ENCODE measurements at regions not wholly inside any gene's neighbourhood (a gene's known extent, or its start where the extent isn't known, plus 50 kb on each side); places are given as distances from the start of the nearest gene placed in this dataset.
A peak's percentile ranks its signal among the peaks of the same experiment; 100 is the strongest.

DNA sequence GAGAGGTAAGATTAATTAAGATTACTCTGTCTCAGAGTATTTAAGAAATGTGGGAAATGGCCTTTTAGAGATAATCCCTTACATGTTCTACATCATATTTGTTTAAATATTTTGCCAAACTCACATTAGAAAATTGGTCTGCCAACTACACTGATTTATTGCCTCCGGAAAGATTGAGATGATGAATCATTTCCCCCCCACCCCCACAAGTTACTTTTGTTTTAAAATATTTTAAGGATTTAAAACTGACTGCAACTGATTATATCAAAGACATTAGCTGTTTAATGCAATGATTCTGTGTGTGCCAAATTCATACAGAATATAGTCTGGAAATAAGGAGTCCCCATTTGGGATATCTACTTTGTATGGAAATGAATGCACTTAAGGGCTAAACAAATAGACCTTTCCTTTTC, 674.4 kb downstream of the PRR16 start:
- Histone ChIP-seq H3K9ac (no peak overlapping the region), H3K4me3 (ENCODE audit: low read depth in 2 of 2, low read length in 1 of 2) (no peak overlapping the region), H3K27me3 (ENCODE audit: insufficient read depth) (no peaks in the 10 kb centered on the region), H2AFZ (ENCODE audit: low read depth) (no peak overlapping the region), H3K36me3 (replicated peaks in 1 of 2; ENCODE audit: control insufficient read depth in 1 of 2, insufficient read depth in 2 of 2, low read length in 1 of 2) (no peaks in the 10 kb centered on the region), H3K9me2 (no peaks in the 10 kb centered on the region), H4K20me1 (ENCODE audit: insufficient read depth) (no peaks in the 10 kb centered on the region), H3K9me3 (no peaks in the 10 kb centered on the region), H3K79me2 (ENCODE audit: insufficient read depth) (no peaks in the 10 kb centered on the region), H3K4me1 (ENCODE audit: control insufficient read depth in 1 of 2, insufficient read depth in 2 of 2, low read depth in 1 of 2, low read length in 1 of 2) (peaks cover 10 to 11% of the 10 kb centered on the region in 2 experiments), H3F3A (replicated peaks; ENCODE audit: insufficient read depth) (peaks cover 6% of the 10 kb centered on the region), H3K27ac (ENCODE audit: low read depth in 2 of 2, low read length in 1 of 2) (peak overlapping the region; percentile 89 to 96), H3K4me2 (no peak overlapping the region; the same call in 1 of the 2 replicates)
- CTCF ChIA-PET, result interaction anchor here (0.9 kb wide), 1 partner anchor 25 kb away, joined by 3 read pairs; no protein-coding TSS in a partner anchor
- TF ChIP-seq RXRA (IDR thresholded peaks at IDR 0.05; ENCODE audit: borderline replicate concordance, low read depth) (no peak), MXI1 (IDR thresholded peaks at IDR 0.05; ENCODE audit: low read depth, low read length) (no peak), TEAD4 (IDR thresholded peaks at IDR 0.05; ENCODE audit: borderline replicate concordance, insufficient read depth) (peak; percentile 88), JUND (IDR thresholded peaks at IDR 0.05) (peak; percentile 94), RAD21 (IDR thresholded peaks at IDR 0.05; ENCODE audit: low read length) (peak; percentile 8; the same call in 1 of the 2 replicates), FOXM1 (IDR thresholded peaks at IDR 0.05; ENCODE audit: low read depth) (peak; percentile 77; the same call in 1 of the 2 replicates), GATA2 (CRISPR knock-in tag; IDR thresholded peaks at IDR 0.05) (peak; percentile 58), POLR2AphosphoS5 (IDR thresholded peaks at IDR 0.05; ENCODE audit: low read depth, low read length) (peak; percentile 52; the same call in 1 of the 2 replicates), EZH2phosphoT487 (IDR thresholded peaks at IDR 0.05; ENCODE audit: borderline replicate concordance, low read depth) (no peak), NFIC (IDR thresholded peaks at IDR 0.05; ENCODE audit: borderline replicate concordance) (peak; percentile 70), CHD2 (IDR thresholded peaks at IDR 0.05; ENCODE audit: low read length, partially characterized antibody) (peak; percentile 55), TCF12 (IDR thresholded peaks at IDR 0.05) (peak; percentile 84), FOSL2 (IDR thresholded peaks at IDR 0.05; ENCODE audit: borderline replicate concordance, low read depth) (peak; percentile 78), EP300 (IDR thresholded peaks at IDR 0.05; ENCODE audit: borderline replicate concordance in 1 of 2, low read depth in 1 of 2, low read length in 1 of 2) (peak; percentile 67 to 87), RCOR1 (IDR thresholded peaks at IDR 0.05; ENCODE audit: low read length) (peak; percentile 67)
- TF ChIP-seq, protein P1, sequence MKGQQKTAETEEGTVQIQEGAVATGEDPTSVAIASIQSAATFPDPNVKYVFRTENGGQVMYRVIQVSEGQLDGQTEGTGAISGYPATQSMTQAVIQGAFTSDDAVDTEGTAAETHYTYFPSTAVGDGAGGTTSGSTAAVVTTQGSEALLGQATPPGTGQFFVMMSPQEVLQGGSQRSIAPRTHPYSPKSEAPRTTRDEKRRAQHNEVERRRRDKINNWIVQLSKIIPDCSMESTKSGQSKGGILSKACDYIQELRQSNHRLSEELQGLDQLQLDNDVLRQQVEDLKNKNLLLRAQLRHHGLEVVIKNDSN (IDR thresholded peaks at IDR 0.05; ENCODE audit: borderline replicate concordance, low read depth), result no peak
- TF ChIP-seq, protein P2, sequence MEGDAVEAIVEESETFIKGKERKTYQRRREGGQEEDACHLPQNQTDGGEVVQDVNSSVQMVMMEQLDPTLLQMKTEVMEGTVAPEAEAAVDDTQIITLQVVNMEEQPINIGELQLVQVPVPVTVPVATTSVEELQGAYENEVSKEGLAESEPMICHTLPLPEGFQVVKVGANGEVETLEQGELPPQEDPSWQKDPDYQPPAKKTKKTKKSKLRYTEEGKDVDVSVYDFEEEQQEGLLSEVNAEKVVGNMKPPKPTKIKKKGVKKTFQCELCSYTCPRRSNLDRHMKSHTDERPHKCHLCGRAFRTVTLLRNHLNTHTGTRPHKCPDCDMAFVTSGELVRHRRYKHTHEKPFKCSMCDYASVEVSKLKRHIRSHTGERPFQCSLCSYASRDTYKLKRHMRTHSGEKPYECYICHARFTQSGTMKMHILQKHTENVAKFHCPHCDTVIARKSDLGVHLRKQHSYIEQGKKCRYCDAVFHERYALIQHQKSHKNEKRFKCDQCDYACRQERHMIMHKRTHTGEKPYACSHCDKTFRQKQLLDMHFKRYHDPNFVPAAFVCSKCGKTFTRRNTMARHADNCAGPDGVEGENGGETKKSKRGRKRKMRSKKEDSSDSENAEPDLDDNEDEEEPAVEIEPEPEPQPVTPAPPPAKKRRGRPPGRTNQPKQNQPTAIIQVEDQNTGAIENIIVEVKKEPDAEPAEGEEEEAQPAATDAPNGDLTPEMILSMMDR (IDR thresholded peaks at IDR 0.05), result no peak
- TF ChIP-seq, protein P3, sequence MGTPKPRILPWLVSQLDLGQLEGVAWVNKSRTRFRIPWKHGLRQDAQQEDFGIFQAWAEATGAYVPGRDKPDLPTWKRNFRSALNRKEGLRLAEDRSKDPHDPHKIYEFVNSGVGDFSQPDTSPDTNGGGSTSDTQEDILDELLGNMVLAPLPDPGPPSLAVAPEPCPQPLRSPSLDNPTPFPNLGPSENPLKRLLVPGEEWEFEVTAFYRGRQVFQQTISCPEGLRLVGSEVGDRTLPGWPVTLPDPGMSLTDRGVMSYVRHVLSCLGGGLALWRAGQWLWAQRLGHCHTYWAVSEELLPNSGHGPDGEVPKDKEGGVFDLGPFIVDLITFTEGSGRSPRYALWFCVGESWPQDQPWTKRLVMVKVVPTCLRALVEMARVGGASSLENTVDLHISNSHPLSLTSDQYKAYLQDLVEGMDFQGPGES (IDR thresholded peaks at IDR 0.05; ENCODE audit: low read depth, low read length), result no peak
- TF ChIP-seq, protein P4, sequence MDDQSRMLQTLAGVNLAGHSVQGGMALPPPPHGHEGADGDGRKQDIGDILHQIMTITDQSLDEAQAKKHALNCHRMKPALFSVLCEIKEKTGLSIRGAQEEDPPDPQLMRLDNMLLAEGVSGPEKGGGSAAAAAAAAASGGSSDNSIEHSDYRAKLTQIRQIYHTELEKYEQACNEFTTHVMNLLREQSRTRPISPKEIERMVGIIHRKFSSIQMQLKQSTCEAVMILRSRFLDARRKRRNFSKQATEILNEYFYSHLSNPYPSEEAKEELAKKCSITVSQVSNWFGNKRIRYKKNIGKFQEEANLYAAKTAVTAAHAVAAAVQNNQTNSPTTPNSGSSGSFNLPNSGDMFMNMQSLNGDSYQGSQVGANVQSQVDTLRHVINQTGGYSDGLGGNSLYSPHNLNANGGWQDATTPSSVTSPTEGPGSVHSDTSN (IDR thresholded peaks at IDR 0.05), result peak; percentile 96
- peak; percentile 3 for DNase-seq
- WGBS (ENCODE audit: low lambda C conversion rate), result 5% methylated on average over 1 of the region's 1 CpG
- POLR2A ChIA-PET, result no interaction called here

Data from SK-N-SH (cell line).